Lower leg skin (tissue), 3 donors: ENCODE measurements at regions not wholly inside any gene's neighbourhood (a gene's known extent, or its start where the extent isn't known, plus 50 kb on each side); places are given as distances from the start of the nearest gene placed in this dataset.
"Not testable (repeated sequence)": the region's sequence is repeated elsewhere in the genome, so short reads cannot be mapped to it uniquely, and the experiment has no call there.

Experiments
- POLR2A ChIP-seq, 2 donors: fragments of 450-650 bp; IDR thresholded peaks; one replicate each; pipeline ENCODE4 v1.6.1; 2016 to 2017; ENCODE audit warnings: antibody characterized with exemption in 2 of 2, mild to moderate bottlenecking in 1 of 2, moderate library complexity in 1 of 2
- TF ChIP-seq, protein P1 (sequence below), 3 donors: fragments of 450-650 bp; IDR thresholded peaks; one replicate each; pipeline ENCODE4 v1.5.1; 2016; ENCODE audit warnings: antibody characterized with exemption in 3 of 3, mild to moderate bottlenecking in 3 of 3, moderate library complexity in 2 of 3

DNA sequence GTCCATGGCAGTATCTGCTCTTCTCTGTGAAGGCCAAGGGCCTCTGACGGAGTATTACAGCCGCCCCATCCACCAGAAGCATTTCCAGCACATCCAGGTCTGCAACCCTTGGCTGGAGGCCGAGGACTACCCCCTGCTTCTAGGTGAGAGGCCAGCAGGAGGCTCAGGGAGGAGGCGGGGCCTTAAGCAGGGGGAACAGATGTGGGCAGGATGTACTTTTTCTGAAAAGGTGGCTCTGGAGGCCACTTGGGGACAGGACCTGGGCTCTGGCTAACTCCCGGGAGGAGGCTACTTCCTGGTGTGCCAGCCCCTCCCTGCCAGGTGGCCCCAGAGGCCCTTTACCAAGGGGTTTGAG lies 113.9 kb upstream of the ALDH3B2 start:
- TF ChIP-seq, protein P1, sequence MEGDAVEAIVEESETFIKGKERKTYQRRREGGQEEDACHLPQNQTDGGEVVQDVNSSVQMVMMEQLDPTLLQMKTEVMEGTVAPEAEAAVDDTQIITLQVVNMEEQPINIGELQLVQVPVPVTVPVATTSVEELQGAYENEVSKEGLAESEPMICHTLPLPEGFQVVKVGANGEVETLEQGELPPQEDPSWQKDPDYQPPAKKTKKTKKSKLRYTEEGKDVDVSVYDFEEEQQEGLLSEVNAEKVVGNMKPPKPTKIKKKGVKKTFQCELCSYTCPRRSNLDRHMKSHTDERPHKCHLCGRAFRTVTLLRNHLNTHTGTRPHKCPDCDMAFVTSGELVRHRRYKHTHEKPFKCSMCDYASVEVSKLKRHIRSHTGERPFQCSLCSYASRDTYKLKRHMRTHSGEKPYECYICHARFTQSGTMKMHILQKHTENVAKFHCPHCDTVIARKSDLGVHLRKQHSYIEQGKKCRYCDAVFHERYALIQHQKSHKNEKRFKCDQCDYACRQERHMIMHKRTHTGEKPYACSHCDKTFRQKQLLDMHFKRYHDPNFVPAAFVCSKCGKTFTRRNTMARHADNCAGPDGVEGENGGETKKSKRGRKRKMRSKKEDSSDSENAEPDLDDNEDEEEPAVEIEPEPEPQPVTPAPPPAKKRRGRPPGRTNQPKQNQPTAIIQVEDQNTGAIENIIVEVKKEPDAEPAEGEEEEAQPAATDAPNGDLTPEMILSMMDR (IDR thresholded peaks at IDR 0.05), result not testable (repeated sequence)
- TF ChIP-seq POLR2A (IDR thresholded peaks at IDR 0.05), result not testable (repeated sequence)
